ENCODE measurements at regions not wholly inside any gene's neighbourhood (a gene's known extent, or its start where the extent isn't known, plus 50 kb on each side); places are given as distances from the start of the nearest gene placed in this dataset.
"Not testable (repeated sequence)": the region's sequence is repeated elsewhere in the genome, so short reads cannot be mapped to it uniquely, and the experiment has no call there.

GRCh38 chr11:127993281-127993680, 594.1 kb downstream of the ETS1 start:
- no peak for DNase-seq

- DNase-seq, result no peak
These were observed 601.3 kb downstream of the ETS1 start for GRCh38 chr11:127986073-127986472.

DNA sequence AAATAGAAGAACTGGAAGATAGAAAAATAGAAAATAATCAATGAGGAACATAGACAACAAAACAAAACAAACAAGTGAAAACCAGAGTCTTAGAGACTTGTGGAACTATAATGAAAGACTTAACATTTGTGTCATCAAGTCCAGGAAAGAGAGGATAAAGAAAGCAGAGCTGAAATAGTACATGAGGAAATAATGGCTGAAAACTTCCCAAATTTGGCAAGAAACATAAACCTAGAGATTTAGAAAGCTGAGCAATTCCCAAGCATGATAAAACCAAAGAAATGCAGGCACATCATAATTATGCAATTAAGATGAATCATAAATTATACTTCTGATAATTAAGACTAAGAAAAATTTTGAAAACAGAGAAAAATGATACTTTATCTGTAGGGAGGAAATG, 614.5 kb downstream of the ETS1 start:
- no peak for DNase-seq

DNA sequence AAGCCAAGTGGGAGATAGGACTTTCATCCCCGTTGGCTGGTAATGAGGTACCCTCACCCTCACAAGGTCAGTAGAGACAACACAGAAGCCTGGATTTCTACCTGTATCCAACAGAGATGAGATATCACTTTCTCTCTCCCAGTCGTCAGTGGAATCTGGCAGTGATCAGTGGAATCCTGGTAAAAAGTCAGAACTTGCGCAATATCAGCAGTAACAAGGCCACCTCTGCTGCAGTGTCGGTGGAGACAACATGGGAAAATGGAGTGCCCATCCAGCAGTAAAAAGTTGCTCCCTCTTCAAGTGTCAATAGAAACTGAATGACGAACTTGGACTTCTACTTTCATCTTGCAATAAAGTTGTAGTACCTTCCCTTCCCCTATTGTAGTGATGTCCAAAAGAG, 615.9 kb downstream of the ETS1 start:
- no peak for DNase-seq

DNA sequence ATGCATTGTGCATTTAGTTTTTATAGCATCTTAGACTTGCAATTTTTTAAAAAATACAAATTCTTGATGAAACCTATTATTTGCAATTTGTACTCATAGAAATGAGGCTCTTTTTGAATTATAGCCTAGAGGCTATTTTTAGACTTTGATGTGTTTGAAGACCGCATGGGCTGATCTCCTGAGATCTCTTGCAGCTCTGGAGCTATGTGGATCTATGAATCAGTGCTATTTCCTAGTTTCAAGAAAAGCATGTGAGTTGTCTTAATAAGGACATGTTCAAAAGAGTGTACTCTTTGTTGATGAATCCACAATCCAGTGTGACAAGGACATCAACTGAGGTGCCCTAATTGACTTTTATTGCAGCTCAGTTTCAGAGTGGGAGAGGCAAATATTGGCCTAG, 620.5 kb downstream of the ETS1 start:
- no peak for DNase-seq

- no peak for DNase-seq
These were observed 621.3 kb downstream of the ETS1 start for GRCh38 chr11:127965939-127966668.

DNA sequence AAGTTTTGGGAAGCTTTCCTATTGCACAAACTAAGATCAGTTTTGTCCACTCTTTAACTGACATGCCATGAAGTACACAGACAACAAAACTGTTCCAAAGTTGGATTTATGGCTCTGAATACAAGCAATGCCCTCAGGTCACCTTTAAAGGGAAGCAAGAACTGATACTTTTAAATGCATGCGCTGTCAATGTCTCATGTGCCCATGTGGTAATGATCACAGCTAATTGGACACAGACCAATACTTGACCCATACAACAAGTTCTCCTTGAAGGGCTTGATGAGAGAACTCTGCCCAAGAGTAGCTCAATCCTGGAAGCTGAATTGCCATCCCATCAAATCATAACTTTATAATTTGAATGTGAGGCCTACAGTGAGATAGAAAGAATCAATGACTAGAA, 624.9 kb downstream of the ETS1 start:
- no peak for DNase-seq

DNA sequence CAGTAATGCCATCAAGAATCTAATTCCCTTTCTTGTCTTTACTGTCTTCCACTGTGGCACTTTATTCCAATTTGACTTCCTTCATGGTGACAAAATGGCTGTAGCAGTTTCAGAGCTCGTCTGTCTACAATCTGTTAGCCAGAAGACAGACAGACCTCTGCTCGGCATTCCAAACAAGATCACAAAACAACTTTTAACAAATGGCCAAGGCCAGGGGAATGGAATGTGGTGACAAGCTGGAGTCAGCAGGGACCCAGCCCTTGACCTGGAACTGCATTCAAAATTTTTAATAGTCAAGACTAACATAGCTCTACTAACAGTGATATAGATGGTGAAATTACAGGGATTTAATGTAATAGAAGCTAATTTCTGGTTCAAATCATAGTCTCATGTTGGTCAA, 637.2 kb downstream of the ETS1 start:
- no peak for DNase-seq

DNA sequence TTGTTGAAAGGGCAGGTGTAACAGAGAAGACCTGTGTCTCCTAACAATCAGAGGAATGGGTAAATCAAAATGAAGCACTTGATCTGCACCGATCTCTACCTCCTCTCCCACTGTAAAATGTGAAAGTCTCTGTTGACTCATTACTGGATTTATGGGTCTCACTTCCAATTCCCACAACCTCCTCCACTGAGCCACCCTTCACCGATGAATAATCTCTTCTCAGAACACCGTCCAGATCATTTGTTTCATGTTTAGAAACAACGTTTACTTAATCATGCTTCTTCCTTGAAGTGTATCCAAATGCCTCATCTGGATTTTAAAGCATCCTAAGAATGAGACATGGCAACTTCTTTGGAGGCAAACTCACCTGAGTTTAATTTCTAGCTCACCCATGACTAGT, 643.6 kb downstream of the ETS1 start:
- DNase-seq, result no peak

GRCh38 chr11:127943152-127943551, 644.2 kb downstream of the ETS1 start:
- DNase-seq, result no peak

DNA sequence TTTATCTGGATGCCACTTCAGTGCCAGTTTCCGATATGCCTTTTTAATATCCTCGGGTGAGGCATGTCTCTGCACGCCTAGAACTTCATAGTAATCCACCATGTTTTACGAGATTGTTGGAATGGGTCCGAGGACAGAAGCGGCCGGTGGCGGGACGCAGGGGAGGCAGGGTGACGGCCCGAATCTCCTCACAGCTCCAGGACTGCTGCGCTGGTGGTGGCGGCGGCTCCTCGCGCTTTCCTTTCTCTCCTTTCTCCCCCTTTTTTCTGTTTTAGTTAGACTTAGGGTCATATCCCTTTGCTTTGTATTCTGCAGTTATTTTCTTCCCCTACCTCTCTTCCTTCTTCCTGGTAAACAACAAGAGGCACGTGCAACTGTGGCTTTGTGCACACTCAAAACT, 645.8 kb downstream of the ETS1 start:
- DNase-seq, result not testable (repeated sequence)

DNA sequence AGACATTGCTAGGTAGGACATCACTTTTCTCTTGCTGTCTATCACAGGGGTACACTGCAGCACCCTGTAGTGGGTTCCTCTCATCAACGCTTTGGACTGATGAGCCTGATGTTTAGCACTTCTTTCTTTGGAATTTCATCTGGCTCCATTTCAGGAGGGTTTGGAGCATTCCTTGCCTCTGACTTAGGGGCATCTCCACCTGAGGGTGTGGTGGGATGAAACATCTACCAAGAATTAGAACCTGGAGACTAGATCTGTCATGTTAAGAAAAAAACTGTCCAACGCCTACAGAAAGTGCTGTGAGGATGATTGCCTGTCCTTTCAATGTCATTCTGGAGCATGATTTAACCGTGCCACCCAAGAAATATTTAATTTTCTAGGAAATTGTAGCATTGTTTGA, 648.4 kb downstream of the ETS1 start:
- DNase-seq, result no peak

DNA sequence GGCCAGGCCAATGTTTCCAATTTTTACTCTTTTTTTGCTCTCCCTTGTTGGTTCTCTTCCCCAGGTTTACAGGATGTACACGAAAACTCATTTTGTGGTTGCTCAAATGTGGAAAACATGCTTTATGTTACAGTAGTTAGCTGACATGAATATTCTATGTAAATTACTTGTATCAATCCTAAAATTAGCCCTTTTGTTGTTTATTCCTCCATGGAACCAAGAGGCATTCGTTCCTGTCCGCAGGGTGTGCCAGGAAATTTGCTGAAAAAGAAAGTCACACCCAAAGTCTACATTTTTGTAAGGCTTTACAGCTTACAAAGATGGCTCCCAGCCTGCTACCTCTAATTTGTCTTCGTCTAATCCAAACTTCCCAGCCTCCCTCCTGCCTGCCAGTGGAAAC, 652.3 kb downstream of the ETS1 start:
- no peak for DNase-seq

- not testable (repeated sequence) for DNase-seq
These were observed 653.4 kb downstream of the ETS1 start for GRCh38 chr11:127933961-127934360.

DNA sequence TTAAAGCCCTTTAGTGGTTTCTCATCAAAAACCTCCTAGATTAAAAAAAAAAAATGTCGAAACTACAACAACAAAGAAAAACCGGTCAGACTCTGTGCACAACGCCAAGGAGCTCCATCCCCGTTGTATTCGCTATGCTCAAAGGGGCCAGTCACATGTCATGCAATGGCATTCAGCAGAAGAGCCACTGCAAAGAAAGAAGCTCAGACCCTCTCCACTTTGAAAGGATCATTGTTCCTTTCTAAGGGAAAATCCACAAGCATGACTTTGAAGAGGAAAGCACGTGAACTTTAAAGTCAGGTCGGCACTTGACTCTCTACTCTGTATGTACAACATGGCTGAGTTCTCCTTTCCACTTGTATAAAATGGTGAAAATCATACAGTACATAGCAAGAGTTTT, 655.6 kb downstream of the ETS1 start:
- no peak for DNase-seq

GRCh38 chr11:127926721-127927120, 660.6 kb downstream of the ETS1 start:
- no peak for DNase-seq

DNA sequence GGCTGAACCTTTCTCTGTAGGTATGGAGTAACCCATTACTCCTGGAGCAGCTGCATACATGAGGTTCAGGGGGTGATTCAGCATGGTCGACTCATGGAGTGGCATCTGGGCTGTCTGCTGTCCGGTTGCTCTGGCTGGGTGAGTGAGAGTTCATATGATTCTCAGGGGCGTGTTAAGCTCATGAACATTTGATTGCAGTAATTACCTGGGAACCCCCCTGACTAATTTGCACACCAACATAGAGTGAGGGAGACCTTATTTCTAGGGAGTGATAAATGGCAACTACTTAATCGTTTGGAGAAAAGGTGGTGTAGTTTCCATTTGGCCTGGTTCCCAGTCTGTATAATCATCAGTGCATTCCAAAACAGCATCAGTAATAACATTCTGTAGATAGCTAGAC, 661.9 kb downstream of the ETS1 start:
- no peak for DNase-seq

DNA sequence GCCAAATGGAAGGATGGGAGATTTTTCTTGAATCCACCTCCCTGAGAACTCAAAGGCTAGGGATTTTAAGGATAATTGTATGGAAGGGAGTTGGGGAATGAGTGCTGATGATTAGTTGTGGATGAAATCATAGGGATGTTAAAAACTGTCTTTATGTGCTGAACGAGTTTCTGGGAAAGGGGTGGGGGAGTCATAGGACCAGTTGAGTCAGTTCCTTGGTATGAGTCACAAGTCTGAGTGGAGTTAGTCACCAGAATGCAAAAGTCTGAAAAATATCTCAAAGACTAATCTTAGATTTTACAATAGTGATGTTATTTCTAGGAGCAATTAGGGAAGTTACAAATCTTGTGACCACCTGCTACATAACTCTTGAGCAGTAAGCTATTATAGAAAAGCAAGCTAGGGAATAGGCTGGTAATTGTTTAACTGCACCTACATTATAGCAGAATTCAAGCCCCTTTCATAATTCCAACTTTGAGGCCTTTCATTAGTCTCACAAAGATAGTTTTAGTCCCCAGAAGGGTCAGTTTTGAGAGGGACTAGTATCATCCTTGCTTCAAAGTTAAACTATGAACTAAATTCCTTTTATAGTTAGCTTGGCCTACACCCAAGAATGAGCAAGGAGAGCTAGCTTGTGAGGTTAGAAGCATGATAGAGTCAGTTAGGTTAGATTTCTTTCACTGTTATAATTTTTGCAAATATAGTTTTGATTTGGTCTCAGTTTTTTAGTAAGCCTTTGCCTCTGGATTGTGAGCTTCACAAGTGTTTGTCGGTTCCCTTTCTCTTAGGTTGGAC, 668.0 kb downstream of the ETS1 start:
- peak in 2 of 56 donors; percentile 1 to 3 for DNase-seq

DNA sequence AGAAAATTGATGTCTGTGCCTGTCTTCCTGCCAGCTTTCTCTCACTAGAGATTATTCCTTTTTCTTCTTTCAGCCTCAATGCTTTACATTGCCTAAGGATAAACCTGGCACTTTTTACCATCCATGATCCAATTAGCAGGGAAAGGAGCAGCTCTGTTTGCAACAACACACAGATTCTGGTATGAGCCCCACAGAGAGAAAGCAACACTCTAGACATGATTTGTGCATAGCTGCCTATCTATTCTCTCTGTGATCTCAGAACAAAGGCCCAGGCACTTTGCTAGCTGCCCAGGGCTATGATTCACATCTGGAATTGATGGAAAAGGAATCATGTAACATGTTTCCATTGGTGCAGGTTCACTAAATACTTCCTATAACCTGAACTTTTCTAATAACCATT, 685.0 kb downstream of the ETS1 start:
- DNase-seq, result no peak

- no peak for DNase-seq
These were observed 688.7 kb downstream of the ETS1 start for GRCh38 chr11:127898422-127899365.

- DNase-seq, result no peak
These were observed 691.6 kb downstream of the ETS1 start for GRCh38 chr11:127895776-127896175.

DNA sequence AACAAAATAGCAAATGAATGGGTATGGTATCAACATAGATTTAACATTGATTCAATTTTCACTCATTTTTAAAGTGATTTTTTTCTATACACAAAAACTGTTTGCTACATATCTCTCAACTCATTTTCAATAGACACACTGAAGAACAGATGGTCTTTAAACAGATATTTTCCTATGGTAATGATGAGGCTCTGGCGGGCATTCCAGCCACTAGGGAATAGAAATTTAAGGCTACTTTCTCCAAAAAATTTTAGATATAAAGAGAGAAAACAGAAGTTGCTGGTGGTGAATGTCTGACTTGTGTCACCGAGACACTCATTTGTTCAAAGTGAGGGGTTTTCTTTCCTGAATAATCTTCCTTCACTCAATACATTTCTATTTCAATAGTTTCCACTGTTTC, 693.0 kb downstream of the ETS1 start:
- DNase-seq, result no peak

All from nucleus accumbens (tissue), 56 donors.